Activated T-helper 1 cell treated with anti-CD3 and anti-CD28 coated beads, Interleukin-12 subunit alpha, Interleukin-12 subunit beta, Interleukin-2, Interleukin-4 antibody, amounts not matched to agents 30 ng/mL and 10 ng/mL and 1 ng/mL, durations not matched to agents 14 hours and 24 hours and 36 hours (primary cell): ENCODE measurements at regions not wholly inside any gene's neighbourhood (a gene's known extent, or its start where the extent isn't known, plus 50 kb on each side); places are given as distances from the start of the nearest gene placed in this dataset.
"Not testable (repeated sequence)": the region's sequence is repeated elsewhere in the genome, so short reads cannot be mapped to it uniquely, and the experiment has no call there.

Experiments used
- DNase-seq: peaks from one replicate; pipeline ENCODE4 v3.0.0; 2021; ENCODE audit warnings: low spot score
- H3K27ac Mint-ChIP-seq: one replicate; pipeline ENCODE4 v1.8.0; 2021; ENCODE audit warnings: mild to moderate bottlenecking, mixed read lengths
- H3K27me3 Mint-ChIP-seq: one replicate; pipeline ENCODE4 v1.8.0; 2022; ENCODE audit warnings: mild to moderate bottlenecking, moderate library complexity, mixed read lengths; ENCODE audit not compliant: insufficient read depth
- H3K36me3 Mint-ChIP-seq: one replicate; pipeline ENCODE4 v1.8.0; 2021; ENCODE audit warnings: low read depth, mixed read lengths
- H3K4me1 Mint-ChIP-seq: one replicate; pipeline ENCODE4 v1.8.0; 2021; ENCODE audit warnings: low read depth, mixed read lengths
- H3K4me3 Mint-ChIP-seq: one replicate; pipeline ENCODE4 v1.8.0; 2021; ENCODE audit warnings: mild to moderate bottlenecking, moderate library complexity, mixed read lengths
- H3K9me3 Mint-ChIP-seq: one replicate; pipeline ENCODE4 v1.8.0; 2021; ENCODE audit warnings: mixed read lengths
- intact Hi-C: fragments of 100-400 bp; cut with micrococcal nuclease; formaldehyde crosslinking; loops from one replicate; pipeline ENCODE4 v1.15.1; 2024

- H3K27ac Mint-ChIP-seq, H3K27me3 Mint-ChIP-seq, intact Hi-C loops, H3K36me3 Mint-ChIP-seq, H3K4me3 Mint-ChIP-seq, DNase-seq, H3K9me3 Mint-ChIP-seq, H3K4me1 Mint-ChIP-seq: not testable (repeated sequence)
Observed at GRCh38 chr13:109264603-109265437, 521.6 kb downstream of the IRS2 start.

- H3K27ac Mint-ChIP-seq, H3K4me3 Mint-ChIP-seq, H3K9me3 Mint-ChIP-seq, H3K36me3 Mint-ChIP-seq, H3K4me1 Mint-ChIP-seq, intact Hi-C loops, H3K27me3 Mint-ChIP-seq, DNase-seq: not testable (repeated sequence)
Observed at GRCh38 chr13:109257761-109258157, 528.6 kb downstream of the IRS2 start.
